Epidermal melanocyte (primary cell): ENCODE measurements at regions not wholly inside any gene's neighbourhood (a gene's known extent, or its start where the extent isn't known, plus 50 kb on each side); places are given as distances from the start of the nearest gene placed in this dataset.

Experiments used
- DNase-seq: peaks from one replicate; pipeline ENCODE4 v3.0.0; 2011; ENCODE audit warnings: low spot score; ENCODE audit not compliant: insufficient read length

DNA sequence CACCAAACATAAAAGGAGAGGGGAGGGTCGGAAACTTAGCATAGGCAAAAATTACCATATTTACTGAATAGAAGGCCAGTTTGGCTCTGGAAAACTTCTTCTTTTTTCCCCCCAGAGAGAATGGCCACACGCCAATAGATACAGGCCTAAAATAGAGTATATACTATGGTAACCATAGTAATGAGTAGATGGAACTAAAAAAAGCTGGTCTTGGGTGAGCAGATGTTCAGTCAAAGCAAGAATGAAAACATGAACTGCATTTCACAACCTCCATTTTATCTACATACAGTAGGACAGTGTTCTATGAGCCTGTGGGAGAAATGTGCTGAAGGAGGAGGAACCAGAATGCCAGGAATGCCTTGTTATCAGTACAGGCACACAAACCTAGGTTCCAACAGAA lies 141.7 kb upstream of the SEMA3A start:
- DNase-seq: no peak

DNA sequence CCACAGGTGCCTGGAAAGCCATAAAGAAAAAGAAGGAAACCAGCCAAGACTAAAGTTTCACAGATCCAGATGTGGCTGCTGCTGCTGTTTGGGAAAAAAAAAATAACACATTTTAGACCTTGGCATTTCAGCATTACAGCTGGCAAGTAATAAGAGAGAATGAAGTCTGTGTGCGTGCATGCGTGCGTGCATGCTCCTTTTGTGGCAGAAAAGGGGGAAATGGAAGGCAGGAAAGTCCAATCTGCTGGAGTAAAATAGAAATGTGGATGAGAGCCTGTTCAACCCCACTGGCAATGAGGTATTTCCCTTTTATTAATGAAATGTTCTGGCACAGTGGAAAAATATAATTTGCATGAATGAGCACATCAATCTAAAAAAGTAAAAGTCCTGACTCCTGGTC lies 137.0 kb upstream of the SEMA3A start:
- no peak for DNase-seq

DNA sequence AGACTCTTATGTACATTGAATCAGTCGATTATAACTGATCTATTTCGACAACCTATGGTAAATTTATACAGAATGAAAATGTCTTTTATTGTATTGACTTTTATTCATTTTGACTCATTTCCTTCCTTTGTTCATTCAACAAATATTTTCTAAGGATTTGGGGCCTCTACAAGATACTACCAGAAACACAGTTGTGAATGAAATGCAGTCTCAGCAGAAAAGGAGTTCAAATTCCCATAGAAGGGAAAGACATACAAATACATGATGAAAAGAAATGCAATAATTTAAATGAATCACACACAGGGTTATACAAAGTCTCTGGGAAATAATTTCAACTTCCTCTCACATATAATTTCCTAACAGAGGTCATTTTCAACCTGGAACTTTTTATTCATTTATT lies 134.0 kb upstream of the SEMA3A start:
- no peak for DNase-seq

DNA sequence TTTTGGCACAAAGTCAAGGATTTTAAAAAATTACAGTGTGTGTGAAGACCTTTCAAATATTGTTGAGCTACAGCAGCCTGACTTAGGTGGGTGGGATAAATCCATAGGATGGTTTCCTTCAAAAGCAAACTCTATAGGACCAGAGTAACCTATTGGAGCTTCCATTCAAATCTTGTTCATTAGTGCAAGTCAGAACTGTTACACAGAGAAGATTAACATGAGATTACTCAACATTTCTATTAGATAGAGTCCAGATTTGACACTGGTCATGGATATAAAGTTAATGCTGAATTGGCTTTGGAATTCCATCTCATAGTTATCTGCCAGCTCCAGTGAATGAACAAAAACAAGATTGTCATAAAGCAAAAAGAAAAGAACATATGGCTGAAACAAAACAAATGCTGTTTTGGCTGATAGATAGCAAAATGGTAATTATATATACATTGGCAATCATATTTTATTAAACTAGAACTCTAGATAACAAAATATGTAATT lies 129.6 kb upstream of the SEMA3A start:
- no peak for DNase-seq

DNA sequence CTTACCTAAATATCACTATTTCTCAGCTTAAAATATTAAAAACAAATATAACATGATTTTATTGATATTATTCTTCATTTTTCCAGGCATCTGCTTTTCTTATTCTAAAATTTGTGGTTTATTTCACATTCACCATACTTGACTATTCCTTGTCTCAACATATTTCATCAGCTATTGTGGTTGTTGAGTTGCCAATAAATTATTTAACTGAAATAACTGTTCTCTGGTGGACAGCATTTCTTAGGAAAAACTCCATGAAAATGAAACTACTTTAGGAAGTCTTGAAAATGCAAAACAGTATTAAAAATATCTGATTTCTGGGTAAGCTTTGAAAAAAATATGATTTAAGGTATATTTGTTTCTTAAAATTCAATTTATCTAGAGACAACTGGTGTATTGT lies 122.9 kb upstream of the SEMA3A start:
- no peak for DNase-seq

DNA sequence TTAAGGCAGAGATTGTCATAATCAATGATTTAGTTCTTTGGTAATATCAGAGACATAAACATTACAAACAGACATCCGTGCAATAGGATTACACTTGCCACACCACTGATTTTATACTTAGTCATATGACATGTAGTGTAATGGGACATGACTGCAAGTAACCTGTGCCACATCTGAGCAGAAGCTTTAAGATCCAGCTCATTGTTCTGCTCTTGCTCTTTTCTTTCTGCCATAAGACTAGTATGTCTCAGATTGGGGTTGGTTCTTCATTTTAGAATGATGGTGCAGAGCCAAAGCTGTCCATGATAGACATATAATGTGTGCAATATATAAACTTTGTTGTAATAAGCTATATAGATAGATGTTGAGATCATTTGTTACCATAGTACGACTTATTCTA lies 119.7 kb upstream of the SEMA3A start:
- no peak for DNase-seq

DNA sequence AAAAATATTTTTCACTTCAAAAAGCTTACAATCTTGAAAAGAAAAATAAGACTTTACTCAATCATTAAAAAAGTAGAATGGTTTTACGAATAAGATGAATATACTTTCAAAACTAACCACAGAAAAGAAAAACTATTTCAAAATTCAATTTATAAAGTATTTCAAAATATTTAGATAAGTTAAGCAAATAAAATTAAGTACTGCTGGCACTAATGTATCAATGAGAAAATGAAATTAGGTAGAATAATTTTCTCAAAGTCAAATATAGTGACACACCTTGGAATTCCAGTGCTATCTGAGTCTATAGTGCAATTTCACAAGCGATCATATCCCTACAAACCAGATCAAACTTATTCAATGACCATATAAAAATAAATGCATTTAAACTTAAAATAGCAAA lies 109.8 kb upstream of the SEMA3A start:
- DNase-seq: no peak

DNA sequence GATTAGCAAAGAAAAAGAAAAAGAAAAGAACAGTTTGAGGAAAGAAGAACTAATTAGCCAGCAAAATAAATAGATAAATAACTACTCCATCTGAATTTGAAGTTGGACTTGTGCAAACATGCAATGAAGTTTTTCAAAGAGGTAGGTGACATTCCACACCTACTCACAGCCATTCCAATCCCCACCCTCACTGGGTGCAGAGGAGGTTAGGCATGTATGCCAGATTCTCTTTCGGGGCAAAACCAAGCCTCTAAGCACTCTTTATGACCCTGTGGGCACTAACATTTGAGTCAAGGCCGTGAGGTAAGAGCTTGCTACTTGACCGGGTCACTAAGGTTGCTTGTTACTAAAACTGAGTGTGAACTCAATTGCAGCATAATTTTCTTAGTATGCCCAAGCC lies 108.4 kb upstream of the SEMA3A start:
- DNase-seq: no peak

DNA sequence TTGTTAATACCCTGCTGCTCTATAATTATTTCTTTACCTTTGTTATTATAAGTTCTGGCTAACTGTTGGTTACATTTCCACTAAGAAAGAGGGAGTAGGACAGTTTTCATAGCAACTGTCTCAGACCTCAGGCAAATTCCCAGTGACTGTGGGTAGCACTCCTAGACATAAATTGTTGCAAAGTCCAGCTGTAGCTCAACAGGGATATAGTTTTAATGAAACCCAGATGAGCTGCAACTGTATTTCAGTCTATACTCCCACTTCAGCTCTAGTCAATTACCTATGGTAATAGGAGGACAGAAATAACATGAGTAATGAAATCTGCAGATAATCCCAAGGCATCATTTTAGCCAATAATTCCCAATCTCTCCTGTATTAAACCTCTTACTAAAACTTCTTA lies 103.0 kb upstream of the SEMA3A start:
- DNase-seq: no peak

DNA sequence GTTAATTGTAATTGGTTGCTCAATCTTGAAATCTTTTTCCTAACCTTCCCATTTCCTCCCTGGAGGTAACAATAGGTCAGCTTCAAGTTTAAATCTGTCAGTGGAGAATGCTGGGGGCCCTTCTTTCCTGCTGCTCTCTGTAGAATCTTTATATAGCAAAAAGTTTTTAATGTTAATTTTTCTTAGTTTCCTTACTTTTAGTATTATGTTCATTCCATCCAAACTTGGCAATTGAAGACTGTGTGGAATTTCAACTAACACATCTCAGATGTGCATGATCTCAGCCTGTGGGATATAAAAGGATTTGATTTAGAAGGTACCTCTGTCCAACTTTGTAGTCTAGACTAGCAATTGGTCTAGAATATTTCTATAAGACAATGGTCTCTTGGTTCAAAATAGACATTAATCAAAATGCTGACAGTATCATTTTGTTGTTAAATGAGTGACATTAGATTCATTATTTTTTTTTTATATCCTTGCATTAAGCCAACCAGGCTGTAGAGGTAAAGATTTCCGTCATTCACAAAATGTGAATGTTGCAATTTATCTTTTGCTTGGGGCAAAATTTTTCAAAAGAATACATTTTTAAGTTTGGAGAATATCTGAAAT lies 100.4 kb upstream of the SEMA3A start:
- peak; percentile 23 for DNase-seq

DNA sequence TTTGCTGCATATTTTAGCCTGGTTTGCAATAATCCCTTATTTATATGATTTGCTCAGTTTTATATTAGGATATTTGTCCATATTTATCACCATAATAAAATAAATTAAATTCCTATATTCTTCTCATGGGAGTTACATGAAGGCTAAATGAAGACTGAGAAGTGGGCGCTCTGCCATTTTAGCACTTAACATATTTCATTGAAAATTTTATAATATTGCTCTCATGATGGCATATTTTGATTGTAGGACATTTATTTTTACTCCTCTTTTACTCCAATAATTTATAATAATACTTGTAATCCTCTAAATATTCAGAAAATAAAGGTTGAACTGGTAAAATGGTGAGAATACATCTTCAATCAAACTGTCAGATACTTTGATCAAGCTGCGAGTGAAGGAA lies 99.8 kb upstream of the SEMA3A start:
- DNase-seq: no peak

DNA sequence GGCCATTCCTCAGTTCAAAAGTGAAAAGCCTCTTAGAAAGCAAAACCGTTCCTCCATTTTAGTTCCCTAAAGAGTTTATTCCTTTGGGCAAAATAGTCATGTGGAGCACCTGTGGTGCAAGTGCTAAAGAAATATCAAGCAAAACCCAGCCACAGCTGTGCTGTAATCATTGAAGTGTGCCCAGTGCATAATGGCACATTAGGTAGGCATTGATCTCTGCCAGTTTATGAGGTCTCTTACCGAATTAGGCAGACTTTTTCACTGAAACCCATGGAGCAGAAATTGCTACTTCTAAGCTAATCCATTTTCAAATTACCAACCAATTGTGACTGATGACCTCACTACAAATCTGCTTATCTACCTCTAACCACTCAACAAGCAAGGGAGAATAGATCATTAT lies 97.2 kb upstream of the SEMA3A start:
- no peak for DNase-seq

DNA sequence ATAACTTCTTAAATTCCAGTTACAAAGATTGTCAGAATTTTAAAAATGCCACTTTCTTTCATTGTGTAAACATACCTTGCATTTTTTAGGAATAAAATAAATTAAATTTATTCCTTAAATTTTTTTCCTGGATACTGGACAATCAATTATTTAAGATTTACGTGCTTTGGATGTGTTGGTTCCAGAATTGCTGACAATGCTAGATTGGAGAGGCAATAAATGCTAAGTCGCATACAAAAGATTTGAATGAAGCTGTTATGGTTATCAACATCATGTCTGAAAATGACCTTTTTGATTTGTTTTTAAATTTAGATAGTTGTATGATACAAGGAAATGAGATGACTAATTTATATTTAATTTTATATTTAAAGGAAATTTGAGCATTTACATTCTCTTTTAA lies 89.2 kb upstream of the SEMA3A start:
- DNase-seq: no peak

DNA sequence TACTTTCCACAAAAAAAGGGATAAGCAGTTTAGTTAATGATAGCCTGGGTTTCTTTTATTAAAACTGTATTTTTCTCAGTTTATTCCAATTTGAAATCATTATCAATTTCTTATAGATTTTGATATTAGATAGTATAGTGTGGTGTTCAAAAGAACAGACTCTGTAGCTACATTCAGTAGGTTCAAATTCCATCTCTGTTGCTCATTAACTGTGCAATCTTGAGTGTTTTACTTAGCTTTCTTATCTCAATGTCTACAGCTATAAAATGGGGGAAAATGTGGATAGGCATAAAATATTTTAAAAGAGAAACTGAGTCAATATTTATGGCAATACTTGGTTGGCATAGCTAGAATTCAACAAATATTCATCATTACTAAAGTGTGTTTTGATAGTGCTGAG lies 86.9 kb upstream of the SEMA3A start:
- DNase-seq: no peak

DNA sequence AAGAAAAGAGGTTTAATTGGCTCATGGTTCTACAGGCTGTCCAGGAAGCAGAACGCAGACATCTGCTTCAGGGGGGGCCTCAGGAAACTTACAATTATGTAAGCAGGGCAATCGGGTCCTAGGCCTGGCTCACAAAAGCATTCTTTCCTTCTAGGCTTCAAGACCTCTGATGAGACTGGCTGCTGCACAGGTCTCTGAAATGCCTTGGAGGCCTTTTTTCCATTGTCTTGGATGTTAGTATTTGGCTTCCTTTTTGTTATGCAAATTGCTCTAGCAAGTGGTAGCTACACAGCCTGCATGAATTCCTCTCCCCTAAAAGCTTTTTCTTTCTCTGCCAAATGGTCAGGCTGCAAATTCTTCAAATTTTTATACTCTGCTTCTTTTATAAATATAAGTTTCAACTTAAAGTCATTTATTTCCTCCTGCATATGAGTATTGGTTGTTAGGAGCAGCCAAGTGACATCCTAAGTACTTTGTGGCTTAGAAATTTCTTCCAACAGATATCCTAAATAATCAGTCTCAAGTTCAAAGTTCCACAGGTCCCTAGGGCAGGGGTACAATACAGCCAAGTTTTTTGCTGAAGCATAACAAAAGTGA lies 83.1 kb upstream of the SEMA3A start:
- DNase-seq: no peak

DNA sequence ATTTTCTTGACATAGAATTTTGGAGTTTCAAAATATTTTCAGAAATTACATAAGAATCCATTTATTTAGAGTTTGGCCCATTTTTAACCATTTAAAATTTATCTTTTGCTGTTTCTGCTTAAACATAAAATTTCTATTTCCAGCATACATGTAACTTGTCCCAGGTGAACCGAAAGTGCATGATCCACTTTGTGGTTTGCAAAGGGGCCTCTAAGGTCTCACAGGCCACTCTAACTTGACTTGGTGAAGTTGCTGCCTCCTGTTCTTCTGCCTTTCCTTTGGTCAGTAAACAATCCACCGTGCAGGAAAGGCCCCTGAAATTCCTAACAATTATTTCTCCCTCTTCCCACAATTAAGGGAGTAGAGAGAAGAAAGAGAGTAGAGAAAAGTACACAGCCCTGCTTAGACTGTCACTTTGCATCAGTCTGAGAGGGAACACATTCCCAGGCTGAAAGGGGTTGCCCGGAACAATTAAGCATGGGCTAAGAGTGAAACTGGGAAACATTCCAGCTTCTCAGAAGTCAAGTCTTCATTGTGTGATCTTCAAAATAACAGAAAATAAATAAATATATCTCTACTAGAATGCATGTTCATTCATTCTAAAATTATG lies 79.5 kb upstream of the SEMA3A start:
- DNase-seq: no peak

DNA sequence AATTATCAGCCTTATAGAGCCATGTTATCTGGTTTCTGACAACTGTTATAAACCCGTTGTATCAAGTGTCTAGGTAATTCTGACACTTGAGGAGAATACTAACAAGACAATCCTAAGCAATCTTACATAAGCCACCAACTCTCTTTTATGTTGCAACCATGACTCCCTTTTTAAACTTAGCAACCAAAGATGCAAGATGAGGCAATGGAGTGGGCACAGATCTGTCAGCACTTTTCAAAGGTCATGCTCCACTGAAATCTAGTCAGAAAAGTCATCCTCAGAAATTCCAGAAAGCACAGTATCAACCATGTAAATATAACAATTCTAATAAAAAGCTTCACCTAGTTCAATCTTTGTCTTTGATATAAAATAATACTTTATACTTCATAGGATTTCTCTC lies 77.0 kb upstream of the SEMA3A start:
- no peak for DNase-seq

DNA sequence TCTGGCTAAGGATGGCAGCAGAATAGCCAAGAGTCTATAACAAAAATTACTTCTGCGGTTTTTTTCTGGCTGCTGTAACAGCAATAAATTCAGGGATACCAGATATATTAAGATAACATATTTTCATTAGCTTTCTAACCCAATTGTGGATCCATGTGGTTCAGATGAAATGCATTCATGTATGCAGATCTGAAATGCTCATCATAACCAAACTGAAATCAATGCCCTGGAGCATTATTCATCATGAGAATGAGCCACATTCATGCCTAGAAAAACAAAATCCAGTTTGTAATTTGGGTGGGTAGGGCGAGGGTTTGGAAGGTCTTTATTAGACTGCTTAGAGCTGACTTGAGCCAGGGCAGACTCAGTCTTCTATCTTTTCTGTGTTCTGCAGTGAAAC lies 69.8 kb upstream of the SEMA3A start:
- DNase-seq: no peak

DNA sequence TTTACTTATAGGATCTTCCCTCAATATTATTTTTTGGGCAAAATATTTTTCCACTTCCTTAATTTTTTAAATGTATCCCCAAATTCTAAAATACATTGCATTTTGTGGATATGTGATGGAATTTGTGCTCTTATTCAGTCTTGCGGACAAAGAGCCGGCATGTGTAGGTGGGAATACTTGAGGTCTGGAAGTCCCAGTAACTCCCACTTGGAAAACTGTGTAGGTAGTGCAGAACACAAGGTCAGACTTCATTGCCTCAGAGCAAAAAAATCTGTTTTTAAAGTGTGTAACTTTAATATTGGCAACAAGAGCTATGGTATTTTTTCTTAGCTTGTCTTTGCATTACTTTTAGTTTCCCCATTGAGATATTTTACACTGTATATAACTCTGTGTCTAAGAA lies 68.5 kb upstream of the SEMA3A start:
- DNase-seq: no peak

DNA sequence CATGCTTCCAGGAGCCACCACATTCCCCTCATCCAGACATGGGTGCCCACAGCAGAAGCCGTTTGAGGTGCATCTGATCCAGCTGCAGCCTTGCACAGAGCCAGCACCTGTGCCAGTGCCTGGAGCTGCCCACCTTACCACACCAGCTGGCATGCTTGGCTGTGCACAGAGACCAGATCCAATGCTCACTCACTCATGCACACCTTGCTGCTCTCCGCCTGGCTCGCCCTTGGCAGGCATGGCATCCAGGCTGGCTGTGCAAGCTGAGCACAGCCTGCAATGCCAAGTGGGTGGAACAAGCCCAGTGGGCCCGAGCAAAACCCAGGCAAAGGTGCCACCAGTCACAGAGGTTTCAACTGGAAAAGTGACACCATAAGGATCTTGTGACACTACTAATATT lies 66.9 kb upstream of the SEMA3A start:
- no peak for DNase-seq

DNA sequence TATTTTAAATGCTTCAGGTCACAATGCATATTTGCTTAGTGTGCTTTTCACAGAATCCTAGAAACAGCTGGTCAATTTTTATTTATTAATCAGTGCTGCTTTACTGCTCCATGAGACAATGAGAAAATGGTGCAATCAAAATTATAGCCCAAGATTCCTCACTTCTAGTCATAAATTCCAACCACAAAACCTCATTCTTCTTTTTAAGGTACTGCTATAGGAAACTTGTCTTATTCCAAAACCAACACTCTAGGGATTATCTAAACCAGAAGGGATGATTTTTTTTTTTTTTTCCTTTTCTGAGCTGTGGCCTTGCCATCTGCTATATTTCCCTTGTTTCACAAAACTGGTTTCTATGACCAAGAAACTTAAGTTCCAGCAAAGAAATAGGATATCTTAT lies 64.0 kb upstream of the SEMA3A start:
- no peak for DNase-seq

DNA sequence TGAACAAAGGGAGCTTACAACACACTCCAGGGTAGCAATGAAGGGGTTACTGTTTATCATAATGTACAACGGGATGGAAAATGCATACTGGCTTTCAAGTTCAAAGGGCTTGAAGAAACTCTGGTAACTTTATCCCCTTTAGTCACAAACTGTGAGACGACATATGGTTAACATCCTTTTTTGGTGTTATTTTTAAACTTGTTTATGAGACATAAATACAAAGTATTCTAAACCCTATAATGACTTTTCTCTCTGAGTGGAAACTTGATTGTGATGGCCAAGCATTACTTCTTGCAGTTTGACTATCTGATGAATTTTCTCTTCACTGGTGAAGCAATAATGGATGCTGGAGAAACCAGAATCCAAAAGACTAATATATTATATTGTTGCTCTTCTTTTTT lies 62.0 kb upstream of the SEMA3A start:
- DNase-seq: no peak

DNA sequence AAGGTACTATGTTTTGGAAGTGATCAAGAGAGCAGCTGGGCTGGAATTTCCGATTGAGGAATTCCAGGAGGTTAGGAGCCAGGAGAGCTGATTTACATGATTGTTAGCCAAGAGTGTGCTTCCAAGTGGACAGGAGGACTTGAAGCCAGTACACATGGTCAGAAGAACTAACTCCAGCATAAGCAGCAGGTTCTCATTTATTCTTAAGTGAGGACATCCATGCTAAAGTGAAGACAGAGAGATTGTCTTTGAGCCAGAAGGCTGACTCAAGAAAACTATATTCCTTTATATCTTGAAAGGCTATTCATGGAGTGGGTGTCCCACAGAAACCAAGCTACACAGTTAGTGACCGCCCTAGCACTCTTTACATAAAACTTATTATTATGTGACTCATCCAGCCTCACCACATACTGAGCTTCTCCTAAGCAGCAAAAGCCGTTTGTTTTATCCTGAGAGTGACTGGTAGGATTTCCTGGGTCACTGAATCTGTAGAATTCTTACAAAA lies 56.7 kb upstream of the SEMA3A start:
- DNase-seq: no peak
